CD4-positive, alpha-beta T cell treated with Interleukin-2 at 100 ng/mL for 4 hours (primary cell): ENCODE measurements at regions not wholly inside any gene's neighbourhood (a gene's known extent, or its start where the extent isn't known, plus 50 kb on each side); places are given as distances from the start of the nearest gene placed in this dataset.
"Not testable (repeated sequence)": the region's sequence is repeated elsewhere in the genome, so short reads cannot be mapped to it uniquely, and the experiment has no call there.

Experiments used
- DNase-seq: peaks from one replicate; pipeline ENCODE4 v3.0.0-alpha.2; 2020; ENCODE audit warnings: low spot score

DNA sequence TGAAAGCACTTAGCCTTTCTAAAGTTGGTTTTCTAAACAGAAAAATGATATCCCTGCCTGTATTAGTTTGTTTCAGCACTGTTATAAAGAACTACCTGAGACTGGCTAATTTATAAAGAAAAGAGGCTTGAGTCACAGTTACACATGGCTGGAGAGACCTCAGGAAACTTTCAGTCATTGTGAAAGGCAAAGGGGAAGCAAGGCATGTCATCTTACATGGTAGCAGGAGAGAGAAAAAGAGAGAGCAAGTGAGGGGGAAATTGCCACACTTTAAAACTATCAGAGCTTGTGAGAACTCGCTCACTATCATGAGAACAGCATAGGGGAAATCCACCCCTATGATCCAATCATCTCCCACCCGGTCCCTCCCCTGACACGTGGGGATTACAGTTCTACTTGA, 64.9 kb downstream of the FAM170A start:
- DNase-seq: no peak

DNA sequence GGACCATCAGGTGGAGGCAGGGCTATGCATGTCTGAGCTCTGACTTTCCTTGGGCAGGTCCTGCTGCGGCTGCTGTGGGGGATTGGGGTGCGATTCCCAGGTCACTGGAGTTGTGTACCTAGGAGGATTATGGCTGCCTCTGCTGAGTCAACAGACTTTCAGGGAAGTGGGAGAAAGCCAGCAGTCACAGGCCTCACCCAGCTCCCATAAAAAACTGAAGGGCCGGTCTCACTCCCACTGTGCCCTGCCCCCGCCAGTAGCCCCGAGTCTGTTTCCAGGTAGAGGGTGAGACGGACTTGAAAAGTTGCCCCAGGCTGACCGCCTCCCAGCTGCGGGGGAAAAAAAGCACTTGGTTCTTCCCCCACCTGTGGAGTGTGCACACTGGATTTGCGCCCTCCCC, 76.7 kb downstream of the FAM170A start:
- DNase-seq: no peak

DNA sequence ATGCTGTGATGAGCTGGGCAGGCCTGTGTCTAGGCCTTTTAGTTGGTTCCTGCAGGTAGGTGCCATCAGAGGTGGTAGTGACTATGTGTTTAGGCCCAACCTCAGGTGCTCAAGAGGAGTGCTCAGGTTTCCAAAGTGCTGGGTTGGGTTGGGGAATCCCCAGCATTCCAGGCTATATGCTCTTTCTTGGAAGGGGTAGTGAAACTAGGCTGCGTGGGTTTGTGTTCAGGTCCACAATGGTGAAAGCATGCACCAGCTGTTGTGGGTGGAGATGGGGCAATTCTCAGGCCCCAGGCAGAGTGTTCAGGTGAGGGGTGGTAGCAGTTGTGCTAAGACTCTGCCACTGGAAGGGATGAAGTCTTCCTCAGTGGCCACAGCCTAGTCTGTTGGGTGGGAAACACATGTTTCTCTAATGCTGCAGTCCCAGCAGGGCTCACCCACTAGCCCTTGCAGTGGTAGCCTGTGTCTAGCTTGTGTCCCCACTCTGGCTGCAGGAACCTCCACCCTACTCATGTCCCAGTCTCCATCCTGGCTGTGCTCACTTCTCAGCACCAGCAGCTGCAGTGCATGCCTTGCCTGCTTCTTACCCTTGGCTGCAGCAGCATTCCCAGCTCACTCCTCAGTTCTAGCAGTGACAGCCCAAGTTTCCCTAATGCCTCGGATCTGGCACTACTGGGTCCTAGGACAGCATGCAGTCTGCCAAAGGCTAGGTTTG, 78.9 kb downstream of the FAM170A start:
- no peak for DNase-seq

- no peak for DNase-seq
Measured at GRCh38 chr5:119721775-119722174, 92.4 kb downstream of the FAM170A start.

- not testable (repeated sequence) for DNase-seq
Measured at GRCh38 chr5:119725291-119725690, 95.9 kb downstream of the FAM170A start.

- no peak for DNase-seq
Measured at GRCh38 chr5:119726544-119726943, 97.2 kb downstream of the FAM170A start.

- no peak for DNase-seq
Measured at GRCh38 chr5:119740225-119740624, 110.9 kb downstream of the FAM170A start.

GRCh38 chr5:119741691-119742090, 112.3 kb downstream of the FAM170A start:
- DNase-seq: no peak

GRCh38 chr5:119742311-119742710, 113.0 kb downstream of the FAM170A start:
- DNase-seq: no peak

DNA sequence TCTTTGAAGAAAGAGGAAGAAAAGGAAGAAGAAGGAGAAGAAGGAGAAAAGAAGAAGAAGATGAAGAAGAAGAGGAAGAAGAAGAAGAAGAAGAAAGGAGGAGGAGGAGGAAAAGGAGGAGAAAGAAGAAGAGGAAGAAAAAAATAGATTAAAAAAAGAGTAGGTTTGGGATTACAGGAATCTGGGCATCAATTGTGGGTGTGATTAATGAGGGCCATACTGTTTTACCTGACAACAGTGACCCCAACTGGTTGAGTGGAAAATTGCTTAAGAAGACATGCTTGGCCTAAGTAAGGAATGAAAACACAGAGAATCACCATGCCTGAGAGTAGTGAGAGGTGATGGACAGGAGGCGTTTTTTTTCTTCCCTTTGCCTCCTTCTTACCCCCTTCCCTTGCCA, 114.6 kb downstream of the FAM170A start:
- DNase-seq: peak; percentile 15

GRCh38 chr5:119745976-119746375, 116.6 kb downstream of the FAM170A start:
- no peak for DNase-seq

- no peak for DNase-seq
Measured at GRCh38 chr5:119746984-119747383, 117.6 kb downstream of the FAM170A start.

DNA sequence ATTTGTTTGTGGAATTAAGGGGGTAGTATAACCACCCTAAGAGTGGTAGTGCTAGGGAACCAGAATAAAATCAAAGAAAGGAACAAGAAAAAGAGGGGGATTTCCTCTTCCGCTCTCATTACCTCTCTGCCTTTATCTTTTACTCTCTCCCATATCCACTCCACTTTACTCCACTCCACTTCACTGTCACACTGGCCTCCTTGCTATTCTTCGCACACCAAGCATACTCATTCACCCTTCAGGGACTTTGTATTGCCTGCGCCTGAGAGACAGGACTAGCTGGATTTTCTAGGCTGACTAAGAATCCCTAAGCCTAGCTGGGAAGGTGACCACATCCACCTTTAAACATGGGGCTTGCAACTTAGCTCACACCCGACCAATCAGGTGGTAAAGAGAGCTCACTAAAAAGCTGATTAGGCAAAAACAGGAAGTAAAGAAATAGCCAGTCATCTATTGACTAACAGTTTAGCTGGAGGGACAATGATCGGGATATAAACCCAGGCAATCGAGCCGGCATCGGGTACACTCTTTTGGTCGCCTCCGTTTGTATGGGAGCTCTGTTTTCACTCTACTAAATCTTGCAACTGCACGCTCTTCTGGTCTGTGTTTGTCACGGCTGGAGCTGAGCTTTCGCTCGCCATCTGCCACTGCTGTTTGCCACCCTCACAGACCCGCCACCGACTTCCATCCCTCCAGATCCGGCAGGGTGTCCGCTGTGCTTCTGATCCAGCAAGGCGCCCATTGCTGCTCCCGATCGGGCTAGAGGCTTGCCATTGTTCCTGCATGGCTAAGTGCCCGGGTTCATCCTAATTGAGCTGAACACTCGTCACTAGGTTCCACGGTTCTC, 121.8 kb downstream of the FAM170A start:
- DNase-seq: no peak

DNA sequence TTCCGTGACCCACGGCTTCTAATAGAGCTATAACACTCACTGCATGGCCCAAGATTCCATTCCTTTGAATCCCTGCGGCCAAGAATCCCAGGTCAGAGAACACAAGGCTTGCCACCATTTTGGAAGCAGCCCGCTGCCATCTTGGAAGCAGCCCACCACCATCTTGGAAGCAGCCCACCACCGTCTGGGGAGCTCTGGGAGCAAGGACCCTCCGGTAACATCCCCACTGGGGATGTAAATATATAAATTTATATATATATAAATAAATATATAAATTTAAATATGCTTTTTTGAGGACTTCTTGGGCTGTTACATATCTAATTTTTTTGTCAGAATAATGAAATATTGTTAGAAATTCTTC, 122.4 kb downstream of the FAM170A start:
- DNase-seq: no peak

DNA sequence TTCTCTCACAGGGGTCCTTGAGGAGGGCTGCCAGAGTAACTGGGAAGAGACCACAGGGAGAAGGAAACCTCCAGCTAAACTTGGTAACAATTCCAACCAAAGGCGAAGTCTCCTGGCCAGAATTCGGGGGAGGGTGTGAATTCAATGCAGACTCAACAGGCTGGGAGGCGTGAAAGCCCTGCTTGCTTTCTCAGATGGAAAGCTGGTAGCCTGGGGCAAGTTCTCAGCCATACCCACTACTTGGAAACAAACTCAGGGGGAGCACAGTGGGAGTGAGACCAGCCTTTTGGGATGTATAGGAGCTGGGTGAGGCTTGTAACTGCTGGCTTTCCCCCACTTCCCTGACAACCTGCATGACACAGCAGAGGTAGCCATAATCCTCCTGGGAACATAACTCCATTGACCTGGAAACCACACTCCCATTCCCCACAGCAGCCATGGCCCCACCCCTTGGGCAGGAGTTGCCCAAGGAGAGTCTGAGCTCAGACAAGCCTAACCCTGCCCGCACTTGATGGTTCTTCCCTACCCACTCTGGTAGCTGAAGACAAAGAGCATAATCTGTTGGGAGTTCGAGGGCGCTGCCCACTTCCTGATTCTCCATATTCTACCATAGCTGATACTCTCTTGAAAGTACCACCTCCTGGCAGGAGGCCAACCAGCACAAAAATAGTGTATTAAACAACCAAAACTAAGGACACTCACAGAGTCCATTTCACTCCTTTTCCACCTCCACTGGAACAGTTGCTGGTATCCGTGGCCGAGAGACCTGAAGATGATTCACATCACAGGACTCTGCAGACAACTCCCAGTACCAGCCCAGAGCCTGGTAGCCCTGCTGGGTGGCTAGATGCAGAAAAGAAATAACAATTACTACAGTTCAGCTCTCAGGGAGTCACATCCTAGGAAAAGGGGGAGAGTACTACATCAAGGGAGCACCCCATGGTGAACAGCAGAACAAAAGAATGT, 123.8 kb downstream of the FAM170A start:
- no peak for DNase-seq

DNA sequence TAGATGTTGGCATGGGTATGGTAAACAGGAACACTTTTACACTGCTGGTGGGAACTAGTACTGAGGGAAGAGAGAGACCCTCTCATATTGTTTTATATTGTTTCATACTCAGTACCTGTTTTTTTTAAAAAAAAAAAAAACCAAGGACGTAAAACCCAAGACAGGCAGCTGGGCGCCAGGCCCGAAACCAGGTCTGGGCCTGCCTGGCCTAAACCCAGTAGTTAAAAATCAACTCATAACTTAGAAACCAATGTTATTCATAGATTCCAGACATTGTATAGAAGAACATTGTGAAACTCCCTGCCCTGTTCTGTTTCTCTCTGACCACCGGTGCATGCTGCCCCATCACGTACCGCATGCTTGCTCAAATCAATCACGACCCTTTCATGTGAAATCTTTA, 125.5 kb downstream of the FAM170A start:
- DNase-seq: not testable (repeated sequence)

DNA sequence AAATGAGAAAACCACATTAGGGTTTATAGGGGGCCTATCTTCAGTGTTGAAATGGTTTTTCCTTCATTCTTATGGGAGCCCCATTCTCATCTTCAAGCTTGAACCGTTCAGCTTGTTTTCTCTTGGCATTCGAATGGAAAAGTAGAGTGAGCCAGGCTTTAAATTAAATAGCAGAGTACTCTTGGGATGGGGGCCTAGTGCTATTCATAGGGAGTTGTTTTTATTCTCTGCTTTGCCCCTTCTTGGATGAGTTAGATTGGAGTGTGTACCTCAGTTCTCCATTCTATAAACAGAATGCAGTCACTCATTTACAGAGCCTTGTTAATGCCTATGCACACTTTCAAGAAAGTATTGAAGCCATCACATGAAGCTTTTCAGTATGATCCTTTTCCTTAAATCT, 127.9 kb downstream of the FAM170A start:
- no peak for DNase-seq

- not testable (repeated sequence) for DNase-seq
Measured at GRCh38 chr5:119769695-119770693, 140.6 kb downstream of the FAM170A start.

DNA sequence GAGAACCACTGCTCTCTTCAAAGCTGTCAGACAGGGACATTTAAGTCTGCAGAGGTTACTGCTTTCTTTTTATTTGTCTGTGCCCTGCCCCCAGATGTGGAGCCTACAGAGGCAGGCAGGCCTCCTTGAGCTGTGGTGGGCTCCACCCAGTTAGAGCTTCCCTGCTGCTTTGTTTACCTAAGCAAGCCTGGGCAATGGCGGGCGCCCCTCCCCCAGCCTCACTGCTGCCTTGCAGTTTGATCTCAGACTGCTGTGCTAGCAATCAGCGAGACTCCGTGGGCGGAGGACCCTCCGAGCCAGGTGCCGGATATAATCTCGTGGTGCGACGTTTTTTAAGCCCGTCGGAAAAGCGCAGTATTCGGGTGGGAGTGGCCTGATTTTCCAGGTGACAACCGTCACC, 150.8 kb downstream of the FAM170A start:
- DNase-seq: not testable (repeated sequence)

GRCh38 chr5:119785057-119785456, 155.7 kb downstream of the FAM170A start:
- no peak for DNase-seq
